CD14-positive monocyte (primary cell): ENCODE measurements at regions not wholly inside any gene's neighbourhood (a gene's known extent, or its start where the extent isn't known, plus 50 kb on each side); places are given as distances from the start of the nearest gene placed in this dataset.
A peak's percentile ranks its signal among the peaks of the same experiment; 100 is the strongest.

ENCODE experiments used
- DNase-seq, 3 donors: peaks; one replicate each; pipeline ENCODE4 v3.0.0-alpha.2; 2011 to 2022
- H2AFZ ChIP-seq: 2 replicates; pipeline ENCODE4 v1.6.0; 2012; ENCODE audit warnings: mild to moderate bottlenecking, low read depth, low read length, inconsistent platforms; ENCODE audit not compliant: insufficient read depth, poor library complexity, severe bottlenecking
- H3K27ac ChIP-seq, 2 donors: 1 replicate in 1 of 2; 2 replicates in 1 of 2; pipeline ENCODE4 v1.5.1; 2012 to 2013; ENCODE audit warnings: low read length in 2 of 2, control low read depth in 1 of 2, inconsistent platforms in 1 of 2, low read depth in 1 of 2, mild to moderate bottlenecking in 1 of 2
- H3K27me3 ChIP-seq, 2 donors: one replicate each; pipeline versions ENCODE4 v1.6.0 to v1.6.1; 2011 to 2013; ENCODE audit warnings: low read length in 2 of 2; ENCODE audit not compliant: control insufficient read depth in 2 of 2, insufficient read depth in 2 of 2
- H3K36me3 ChIP-seq, 2 donors: replicated peaks in 1 of 2; 1 replicate in 1 of 2; 2 replicates in 1 of 2; pipeline versions ENCODE4 v1.5.1 to v1.6.1; 2012 to 2013; ENCODE audit warnings: low read length in 2 of 2, control low read depth in 1 of 2, inconsistent platforms in 1 of 2, mild to moderate bottlenecking in 1 of 2; ENCODE audit not compliant: insufficient read depth in 2 of 2, control insufficient read depth in 1 of 2
- H3K4me1 ChIP-seq, 2 donors: 1 replicate in 1 of 2; 2 replicates in 1 of 2; pipeline versions ENCODE4 v1.5.1 to v1.6.1; 2012 to 2013; ENCODE audit warnings: low read length in 2 of 2, control low read depth in 1 of 2, inconsistent platforms in 1 of 2, mild to moderate bottlenecking in 1 of 2, moderate library complexity in 1 of 2; ENCODE audit not compliant: insufficient read depth in 2 of 2, control insufficient read depth in 1 of 2
- H3K4me2 ChIP-seq: replicated peaks from 2 replicates; pipeline ENCODE3; 2012; ENCODE audit warnings: low read length, moderate library complexity, mild to moderate bottlenecking; ENCODE audit not compliant: poor library complexity, severe bottlenecking; ENCODE audit errors: extremely low read depth
- H3K4me3 ChIP-seq, 3 experiments: fragments of 200-600 bp in 1 of 3; sonication (generic) in 1 of 3; replicated peaks in 1 of 3; 1 replicate in 2 of 3; 2 replicates in 1 of 3; pipeline ENCODE4 v1.5.1; 2011 to 2013; ENCODE audit warnings: low read length in 3 of 3, mild to moderate bottlenecking in 3 of 3, control low read depth in 2 of 3, low read depth in 2 of 3, inconsistent platforms in 1 of 3, moderate library complexity in 1 of 3
- H3K79me2 ChIP-seq: 2 replicates; pipeline ENCODE4 v1.6.0; 2012; ENCODE audit warnings: mild to moderate bottlenecking, control low read depth, inconsistent platforms, low read length, moderate library complexity; ENCODE audit not compliant: insufficient read depth
- H3K9ac ChIP-seq: 2 replicates; pipeline ENCODE4 v1.6.0; 2017; ENCODE audit warnings: low read length, mild to moderate bottlenecking; ENCODE audit not compliant: insufficient read depth, poor library complexity, severe bottlenecking
- H3K9me3 ChIP-seq, 2 donors: replicated peaks in 1 of 2; 1 replicate in 1 of 2; 2 replicates in 1 of 2; pipeline versions ENCODE4 v1.5.1 to v1.6.1; 2012 to 2013; ENCODE audit warnings: low read length in 2 of 2, control low read depth in 1 of 2; ENCODE audit not compliant: control insufficient read depth in 1 of 2, insufficient read depth in 1 of 2
- H4K20me1 ChIP-seq: 2 replicates; pipeline ENCODE4 v1.6.0; 2012; ENCODE audit warnings: mild to moderate bottlenecking, low read length, control low read depth, moderate library complexity; ENCODE audit not compliant: insufficient read depth
- H3K27ac Mint-ChIP-seq, 7 donors: one replicate each; pipeline ENCODE4 v1.8.0; 2020; ENCODE audit warnings: mild to moderate bottlenecking in 7 of 7, mixed read lengths in 7 of 7, moderate library complexity in 6 of 7, inconsistent platforms in 2 of 7
- H3K27me3 Mint-ChIP-seq, 3 donors: one replicate each; pipeline ENCODE4 v1.8.0; 2021 to 2022; ENCODE audit warnings: low read depth in 3 of 3, mild to moderate bottlenecking in 3 of 3, mixed read lengths in 3 of 3, moderate library complexity in 3 of 3, inconsistent platforms in 1 of 3
- H3K36me3 Mint-ChIP-seq, 2 donors: one replicate each; pipeline ENCODE4 v1.8.0; 2020; ENCODE audit warnings: mixed read lengths in 2 of 2, inconsistent platforms in 1 of 2, mild to moderate bottlenecking in 1 of 2
- H3K4me1 Mint-ChIP-seq: one replicate; pipeline ENCODE4 v1.8.0; 2020; ENCODE audit warnings: mild to moderate bottlenecking, mixed read lengths
- H3K4me3 Mint-ChIP-seq, 2 donors: one replicate each; pipeline ENCODE4 v1.8.0; 2020; ENCODE audit warnings: mild to moderate bottlenecking in 2 of 2, mixed read lengths in 2 of 2, moderate library complexity in 1 of 2
- H3K9me3 Mint-ChIP-seq, 7 donors: one replicate each; pipeline ENCODE4 v1.8.0; 2020 to 2022; ENCODE audit warnings: mixed read lengths in 7 of 7, mild to moderate bottlenecking in 6 of 7, moderate library complexity in 6 of 7, inconsistent platforms in 2 of 7
- CTCF ChIP-seq: fragments of 200-600 bp; IDR thresholded peaks from one replicate; pipeline ENCODE4 v1.8.0; 2022; ENCODE audit warnings: antibody characterized with exemption, mild to moderate bottlenecking
- WGBS: methylation state at CpG from one replicate; pipeline ENCODE4 v1.1.5; 2013; ENCODE audit warnings: missing lambda C conversion rate; ENCODE audit not compliant: insufficient coverage; 5-methylcytosine and 5-hydroxymethylcytosine counted together
- intact Hi-C, 2 donors: fragments of 100-400 bp; cut with micrococcal nuclease; formaldehyde crosslinking; loops; one replicate each; pipeline versions ENCODE4 v1.15.0 to v1.15.1; 2023

- no peak for TF ChIP-seq CTCF
- 67% methylated on average over 3 of the region's 4 CpGs for WGBS
- no peak overlapping the region for H3K27ac ChIP-seq
- no peaks in the 10 kb centered on the region for H3K27me3 ChIP-seq
- peaks cover 0 to 3% (median 2%) of the 10 kb centered on the region in 3 donors for H3K27me3 Mint-ChIP-seq
- no peaks in the 10 kb centered on the region for H3K79me2 ChIP-seq
- H3K4me1 Mint-ChIP-seq = no peaks in the 10 kb centered on the region
- H3K9me3 ChIP-seq = peaks cover 0 to 20% of the 10 kb centered on the region in 2 donors
- H4K20me1 ChIP-seq = no peaks in the 10 kb centered on the region
- no peak overlapping the region for H3K4me2 ChIP-seq
- H3K4me3 ChIP-seq = no peak overlapping the region
- H3K27ac Mint-ChIP-seq = no peak overlapping the region
- H3K36me3 ChIP-seq = no peaks in the 10 kb centered on the region
- H3K4me3 Mint-ChIP-seq = no peak overlapping the region
- H2AFZ ChIP-seq = no peak overlapping the region
- no peaks in the 10 kb centered on the region for H3K36me3 Mint-ChIP-seq
- H3K4me1 ChIP-seq = no peaks in the 10 kb centered on the region
- no peak overlapping the region for H3K9ac ChIP-seq
- no peak for DNase-seq
- intact Hi-C loops = no loop called here
- peaks cover 13 to 24% (median 20%) of the 10 kb centered on the region in 7 donors for H3K9me3 Mint-ChIP-seq
These were observed 482.6 kb downstream of the DMAC1 start for GRCh38 chr9:7316967-7317366.

- no peaks in the 10 kb centered on the region for H3K36me3 Mint-ChIP-seq
- Histone ChIP-seq H3K4me1 (no peaks in the 10 kb centered on the region), H4K20me1 (no peaks in the 10 kb centered on the region), H3K4me3 (no peak overlapping the region), H3K4me2 (no peak overlapping the region), H3K27me3 (no peaks in the 10 kb centered on the region), H2AFZ (no peak overlapping the region), H3K36me3 (no peaks in the 10 kb centered on the region), H3K9ac (no peak overlapping the region), H3K9me3 (peaks cover 0 to 20% of the 10 kb centered on the region in 2 donors), H3K27ac (no peak overlapping the region), H3K79me2 (no peaks in the 10 kb centered on the region)
- TF ChIP-seq CTCF = no peak
- intact Hi-C loops = no loop called here
- 87% methylated on average over 2 of the region's 3 CpGs for WGBS
- peaks cover 15 to 29% (median 25%) of the 10 kb centered on the region in 7 donors for H3K9me3 Mint-ChIP-seq
- H3K27me3 Mint-ChIP-seq = peaks cover 2 to 3% (median 2%) of the 10 kb centered on the region in 3 donors
- no peak for DNase-seq
- H3K4me1 Mint-ChIP-seq = no peaks in the 10 kb centered on the region
- peak overlapping the region in 1 of 7 donors; percentile 34 for H3K27ac Mint-ChIP-seq
- no peak overlapping the region for H3K4me3 Mint-ChIP-seq
These were observed 483.3 kb downstream of the DMAC1 start for GRCh38 chr9:7316166-7316795.
